ENCODE measurements at regions not wholly inside any gene's neighbourhood (a gene's known extent, or its start where the extent isn't known, plus 50 kb on each side); places are given as distances from the start of the nearest gene placed in this dataset.

- no peak overlapping the region for H3K4me3 Mint-ChIP-seq
- peaks cover 10% of the 10 kb centered on the region for H3K4me1 Mint-ChIP-seq (ENCODE audit: low read depth)
- H3K9me3 Mint-ChIP-seq, result peaks cover 14% of the 10 kb centered on the region
- H3K36me3 Mint-ChIP-seq (ENCODE audit: low read depth), result peaks cover 2% of the 10 kb centered on the region
- no peak overlapping the region for H3K27ac Mint-ChIP-seq
- H3K27me3 Mint-ChIP-seq (ENCODE audit: low read depth), result peaks cover 6% of the 10 kb centered on the region
- no peak for DNase-seq (ENCODE audit: low spot score)
These were observed 163.4 kb upstream of the DMAC1 start for GRCh38 chr9:7963026-7963425.

GRCh38 chr9:7961076-7961475 is 161.5 kb upstream of the DMAC1 start:
- peaks cover 2% of the 10 kb centered on the region for H3K4me1 Mint-ChIP-seq (ENCODE audit: low read depth)
- no peaks in the 10 kb centered on the region for H3K36me3 Mint-ChIP-seq (ENCODE audit: low read depth)

GRCh38 chr9:7960320-7961050 is 160.9 kb upstream of the DMAC1 start:
- H3K36me3 Mint-ChIP-seq (ENCODE audit: low read depth), result no peaks in the 10 kb centered on the region
- H3K27ac Mint-ChIP-seq, result no peak overlapping the region
- H3K4me3 Mint-ChIP-seq, result no peak overlapping the region
- DNase-seq (ENCODE audit: low spot score), result no peak
- peaks cover 1% of the 10 kb centered on the region for H3K9me3 Mint-ChIP-seq
- peaks cover 2% of the 10 kb centered on the region for H3K4me1 Mint-ChIP-seq (ENCODE audit: low read depth)
- H3K27me3 Mint-ChIP-seq (ENCODE audit: low read depth), result peaks cover 6% of the 10 kb centered on the region

More at GRCh38 chr9:7961076-7961475, 161.5 kb upstream of the DMAC1 start:
- no peak for DNase-seq (ENCODE audit: low spot score)
- Mint-ChIP-seq H3K27ac (no peak overlapping the region), H3K4me3 (no peak overlapping the region), H3K9me3 (peaks cover 4% of the 10 kb centered on the region), H3K27me3 (ENCODE audit: low read depth) (peaks cover 6% of the 10 kb centered on the region)

GRCh38 chr9:7957803-7958202 is 158.2 kb upstream of the DMAC1 start:
- no peak for DNase-seq (ENCODE audit: low spot score)
- H3K36me3 Mint-ChIP-seq (ENCODE audit: low read depth), result no peaks in the 10 kb centered on the region
- no peaks in the 10 kb centered on the region for H3K9me3 Mint-ChIP-seq
- H3K4me3 Mint-ChIP-seq, result no peak overlapping the region
- H3K27ac Mint-ChIP-seq, result no peak overlapping the region
- H3K4me1 Mint-ChIP-seq (ENCODE audit: low read depth), result peaks cover 2% of the 10 kb centered on the region
- H3K27me3 Mint-ChIP-seq (ENCODE audit: low read depth), result peaks cover 4% of the 10 kb centered on the region

- peaks cover 2% of the 10 kb centered on the region for H3K36me3 Mint-ChIP-seq (ENCODE audit: low read depth)
- no peaks in the 10 kb centered on the region for H3K9me3 Mint-ChIP-seq
- no peaks in the 10 kb centered on the region for H3K27me3 Mint-ChIP-seq (ENCODE audit: low read depth)
- peaks cover 2% of the 10 kb centered on the region for H3K4me1 Mint-ChIP-seq (ENCODE audit: low read depth)
- no peak overlapping the region for H3K27ac Mint-ChIP-seq
- DNase-seq (ENCODE audit: low spot score), result no peak
- no peak overlapping the region for H3K4me3 Mint-ChIP-seq
These were observed 148.0 kb upstream of the DMAC1 start for GRCh38 chr9:7947577-7947976.

- Mint-ChIP-seq H3K36me3 (ENCODE audit: low read depth) (peaks cover 2% of the 10 kb centered on the region), H3K27me3 (ENCODE audit: low read depth) (no peaks in the 10 kb centered on the region), H3K27ac (no peak overlapping the region), H3K4me1 (ENCODE audit: low read depth) (peaks cover 2% of the 10 kb centered on the region), H3K9me3 (peaks cover 7% of the 10 kb centered on the region), H3K4me3 (no peak overlapping the region)
- DNase-seq (ENCODE audit: low spot score), result no peak
These were observed 146.9 kb upstream of the DMAC1 start for GRCh38 chr9:7946458-7946857.

- DNase-seq (ENCODE audit: low spot score), result no peak
- Mint-ChIP-seq H3K36me3 (ENCODE audit: low read depth) (peaks cover 8% of the 10 kb centered on the region), H3K9me3 (peaks cover 25% of the 10 kb centered on the region), H3K27ac (no peak overlapping the region), H3K27me3 (ENCODE audit: low read depth) (no peaks in the 10 kb centered on the region), H3K4me1 (ENCODE audit: low read depth) (peaks cover 2% of the 10 kb centered on the region), H3K4me3 (no peak overlapping the region)
These were observed 145.0 kb upstream of the DMAC1 start for GRCh38 chr9:7944572-7944971.

GRCh38 chr9:7937761-7938491 is 138.3 kb upstream of the DMAC1 start:
- Mint-ChIP-seq H3K4me1 (ENCODE audit: low read depth) (peaks cover 14% of the 10 kb centered on the region), H3K27me3 (ENCODE audit: low read depth) (no peaks in the 10 kb centered on the region), H3K36me3 (ENCODE audit: low read depth) (peaks cover 12% of the 10 kb centered on the region), H3K9me3 (peaks cover 42% of the 10 kb centered on the region), H3K27ac (no peak overlapping the region), H3K4me3 (no peak overlapping the region)
- no peak for DNase-seq (ENCODE audit: low spot score)

GRCh38 chr9:7936996-7937395 is 137.4 kb upstream of the DMAC1 start:
- no peak for DNase-seq (ENCODE audit: low spot score)
- peaks cover 14% of the 10 kb centered on the region for H3K4me1 Mint-ChIP-seq (ENCODE audit: low read depth)
- peaks cover 41% of the 10 kb centered on the region for H3K9me3 Mint-ChIP-seq
- no peaks in the 10 kb centered on the region for H3K27me3 Mint-ChIP-seq (ENCODE audit: low read depth)
- H3K4me3 Mint-ChIP-seq, result no peak overlapping the region
- H3K27ac Mint-ChIP-seq, result no peak overlapping the region
- peaks cover 12% of the 10 kb centered on the region for H3K36me3 Mint-ChIP-seq (ENCODE audit: low read depth)

- Mint-ChIP-seq H3K27me3 (ENCODE audit: low read depth) (no peaks in the 10 kb centered on the region), H3K9me3 (peaks cover 32% of the 10 kb centered on the region), H3K27ac (peak overlapping the region; percentile 85), H3K36me3 (ENCODE audit: low read depth) (peaks cover 12% of the 10 kb centered on the region), H3K4me1 (ENCODE audit: low read depth) (peaks cover 14% of the 10 kb centered on the region), H3K4me3 (peak overlapping the region; percentile 66)
- DNase-seq (ENCODE audit: low spot score), result no peak
These were observed 136.6 kb upstream of the DMAC1 start for GRCh38 chr9:7936163-7936562.

GRCh38 chr9:7935681-7936080 is 136.1 kb upstream of the DMAC1 start:
- H3K4me1 Mint-ChIP-seq (ENCODE audit: low read depth), result peaks cover 14% of the 10 kb centered on the region

GRCh38 chr9:7932767-7933166 is 133.2 kb upstream of the DMAC1 start:
- peaks cover 14% of the 10 kb centered on the region for H3K4me1 Mint-ChIP-seq (ENCODE audit: low read depth)
- no peaks in the 10 kb centered on the region for H3K27me3 Mint-ChIP-seq (ENCODE audit: low read depth)
- peaks cover 2% of the 10 kb centered on the region for H3K9me3 Mint-ChIP-seq
- no peak overlapping the region for H3K4me3 Mint-ChIP-seq
- peaks cover 1% of the 10 kb centered on the region for H3K36me3 Mint-ChIP-seq (ENCODE audit: low read depth)
- DNase-seq (ENCODE audit: low spot score), result no peak
- H3K27ac Mint-ChIP-seq, result no peak overlapping the region

More at GRCh38 chr9:7935681-7936080, 136.1 kb upstream of the DMAC1 start:
- DNase-seq (ENCODE audit: low spot score), result no peak
- Mint-ChIP-seq H3K9me3 (peaks cover 27% of the 10 kb centered on the region), H3K27me3 (ENCODE audit: low read depth) (no peaks in the 10 kb centered on the region), H3K27ac (peak overlapping the region; percentile 85), H3K4me3 (peak overlapping the region; percentile 66), H3K36me3 (ENCODE audit: low read depth) (peaks cover 12% of the 10 kb centered on the region)

- Mint-ChIP-seq H3K27ac (no peak overlapping the region), H3K4me1 (ENCODE audit: low read depth) (peaks cover 7% of the 10 kb centered on the region), H3K36me3 (ENCODE audit: low read depth) (no peaks in the 10 kb centered on the region), H3K9me3 (peaks cover 4% of the 10 kb centered on the region), H3K4me3 (no peak overlapping the region), H3K27me3 (ENCODE audit: low read depth) (no peaks in the 10 kb centered on the region)
- DNase-seq (ENCODE audit: low spot score), result no peak
These were observed 131.0 kb upstream of the DMAC1 start for GRCh38 chr9:7930613-7931012.

- Mint-ChIP-seq H3K4me3 (no peak overlapping the region), H3K27me3 (ENCODE audit: low read depth) (no peaks in the 10 kb centered on the region), H3K9me3 (no peaks in the 10 kb centered on the region), H3K36me3 (ENCODE audit: low read depth) (no peaks in the 10 kb centered on the region), H3K4me1 (ENCODE audit: low read depth) (peaks cover 3% of the 10 kb centered on the region), H3K27ac (no peak overlapping the region)
- no peak for DNase-seq (ENCODE audit: low spot score)
These were observed 122.1 kb upstream of the DMAC1 start for GRCh38 chr9:7921545-7922197.

Measured in T-helper 2 cell treated with Interferon-gamma antibody and Interleukin-4, amounts not matched to agents 5 μg/mL and 100 μg/mL, for 36 hours (primary cell).